GM18505 (cell line): ENCODE measurements at regions not wholly inside any gene's neighbourhood (a gene's known extent, or its start where the extent isn't known, plus 50 kb on each side); places are given as distances from the start of the nearest gene placed in this dataset.
"Not testable (repeated sequence)": the region's sequence is repeated elsewhere in the genome, so short reads cannot be mapped to it uniquely, and the experiment has no call there.

Experiments
- ATAC-seq: cut with Tn5 transposase; IDR thresholded peaks from one replicate; pipeline ENCODE4 v1.9.1; 2021; ENCODE audit not compliant: unreplicated experiment
- POLR2A ChIP-seq: IDR thresholded peaks from 4 replicates; pipeline ENCODE4 v1.6.1; 2011; ENCODE audit warnings: borderline replicate concordance; ENCODE audit not compliant: insufficient read depth, insufficient read length; ENCODE audit errors: extremely low read depth

DNA sequence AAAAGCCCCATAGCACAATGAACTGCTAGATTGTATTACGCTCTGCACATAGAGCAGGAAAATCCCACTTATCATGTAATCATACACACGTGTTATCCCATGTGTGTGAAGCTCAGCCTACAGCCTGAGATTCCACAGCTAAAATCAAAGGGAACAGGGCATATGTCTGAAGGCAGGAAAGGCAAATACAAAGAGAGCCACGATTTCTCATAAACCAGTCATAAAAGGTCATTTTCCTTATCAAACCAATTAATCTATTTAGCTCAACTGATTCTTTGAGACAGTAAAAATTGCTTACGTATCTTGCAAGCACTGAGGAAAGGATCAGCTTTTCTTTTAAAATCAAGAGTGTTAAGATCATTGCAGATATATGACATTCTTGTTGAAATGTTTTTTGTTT lies 199.5 kb upstream of the TBL1XR1 start:
- no peak for ATAC-seq
- no peak for TF ChIP-seq POLR2A

GRCh38 chr3:177401375-177401774 lies 204.1 kb upstream of the TBL1XR1 start:
- ATAC-seq: no peak
- TF ChIP-seq POLR2A: no peak

- TF ChIP-seq POLR2A: no peak
- ATAC-seq: no peak
These were observed 205.3 kb upstream of the TBL1XR1 start for GRCh38 chr3:177402533-177402932.

GRCh38 chr3:177405191-177405672 lies 207.9 kb upstream of the TBL1XR1 start:
- no peak for TF ChIP-seq POLR2A
- no peak for ATAC-seq

- no peak for TF ChIP-seq POLR2A
- ATAC-seq: no peak
These were observed 213.4 kb upstream of the TBL1XR1 start for GRCh38 chr3:177410730-177411129.

DNA sequence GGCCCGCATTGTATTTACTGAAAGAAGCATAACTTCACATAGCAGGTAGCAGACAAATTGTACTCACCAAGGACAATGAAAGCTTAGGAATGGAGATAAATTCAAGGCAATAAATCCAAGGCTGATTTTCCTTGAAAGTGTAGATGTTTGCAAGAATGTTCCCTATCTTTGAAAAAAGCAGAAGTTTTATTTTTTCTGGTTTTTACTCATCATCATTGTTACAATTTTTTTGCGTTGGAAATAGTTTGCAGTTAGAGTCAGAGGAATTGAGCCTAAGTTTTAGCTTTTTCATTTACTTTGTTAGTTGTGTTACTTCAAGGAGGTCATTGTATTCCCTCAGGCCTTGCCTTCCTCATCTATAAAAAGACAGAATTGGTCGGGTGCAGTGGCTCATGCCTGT lies 213.9 kb upstream of the TBL1XR1 start:
- no peak for TF ChIP-seq POLR2A

DNA sequence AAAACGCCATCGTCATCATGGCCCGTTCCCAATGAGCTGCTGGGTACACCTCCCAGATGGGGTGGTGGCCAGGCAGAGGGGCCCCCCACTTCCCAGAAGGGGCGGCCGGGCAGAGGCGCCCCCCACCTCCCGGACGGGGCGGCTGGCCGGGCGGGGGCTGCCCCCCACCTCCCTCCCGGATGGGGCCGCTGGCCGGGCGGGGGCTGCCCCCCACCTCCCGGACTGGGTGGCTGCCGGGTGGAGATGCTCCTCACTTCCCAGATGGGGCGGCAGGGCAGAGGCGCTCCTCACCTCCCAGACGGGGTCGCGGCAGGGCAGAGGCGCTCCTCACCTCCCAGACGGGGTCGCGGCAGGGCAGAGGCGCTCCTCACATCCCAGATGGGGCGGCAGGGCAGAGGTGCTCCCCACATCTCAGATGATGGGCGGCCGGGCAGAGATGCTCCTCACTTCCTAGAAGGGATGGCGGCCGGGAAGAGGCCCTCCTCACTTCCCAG lies 215.4 kb upstream of the TBL1XR1 start:
- not testable (repeated sequence) for ATAC-seq

More for the DNA sequence above, 213.9 kb upstream of the TBL1XR1 start:
- ATAC-seq: no peak

DNA sequence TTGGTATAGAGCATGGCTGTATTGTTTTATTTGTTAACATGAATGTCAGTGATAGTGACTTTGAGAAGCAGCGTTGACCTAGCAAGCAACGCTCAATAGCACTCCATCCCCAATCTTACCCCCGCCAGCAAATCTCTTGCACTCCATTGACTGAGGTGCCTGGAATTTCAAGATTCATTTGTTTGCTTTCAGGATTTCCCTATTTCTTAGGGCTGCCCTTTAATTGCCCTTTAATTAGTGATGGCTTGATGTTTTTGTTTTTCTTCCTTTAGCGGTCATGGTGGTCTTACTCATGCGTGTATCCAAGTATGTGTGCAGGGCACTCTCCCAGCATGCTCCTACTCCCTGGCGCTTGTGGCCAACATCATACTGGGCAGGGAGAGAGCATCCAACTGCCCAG lies 216.8 kb upstream of the TBL1XR1 start:
- ATAC-seq: no peak

DNA sequence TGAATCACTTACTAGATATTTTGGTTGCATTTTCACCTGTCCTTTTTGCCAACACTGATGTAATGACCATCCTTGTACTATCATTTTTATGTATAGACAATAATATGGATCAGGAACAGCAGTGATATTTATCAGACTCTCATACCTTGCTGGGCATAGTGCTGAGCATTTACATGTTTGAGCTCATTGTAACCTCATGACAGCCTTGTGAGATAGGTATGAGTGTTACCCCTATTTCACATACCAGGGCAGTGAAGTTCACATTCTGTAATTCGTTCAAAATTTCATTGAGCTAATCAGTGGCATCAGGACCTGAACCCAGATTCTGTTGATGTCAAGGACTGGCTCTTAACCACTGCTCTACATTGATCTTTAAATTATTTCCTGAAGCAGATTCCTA lies 221.5 kb upstream of the TBL1XR1 start:
- no peak for ATAC-seq
- TF ChIP-seq POLR2A: no peak

More for the DNA sequence above, 216.8 kb upstream of the TBL1XR1 start:
- TF ChIP-seq POLR2A: no peak

DNA sequence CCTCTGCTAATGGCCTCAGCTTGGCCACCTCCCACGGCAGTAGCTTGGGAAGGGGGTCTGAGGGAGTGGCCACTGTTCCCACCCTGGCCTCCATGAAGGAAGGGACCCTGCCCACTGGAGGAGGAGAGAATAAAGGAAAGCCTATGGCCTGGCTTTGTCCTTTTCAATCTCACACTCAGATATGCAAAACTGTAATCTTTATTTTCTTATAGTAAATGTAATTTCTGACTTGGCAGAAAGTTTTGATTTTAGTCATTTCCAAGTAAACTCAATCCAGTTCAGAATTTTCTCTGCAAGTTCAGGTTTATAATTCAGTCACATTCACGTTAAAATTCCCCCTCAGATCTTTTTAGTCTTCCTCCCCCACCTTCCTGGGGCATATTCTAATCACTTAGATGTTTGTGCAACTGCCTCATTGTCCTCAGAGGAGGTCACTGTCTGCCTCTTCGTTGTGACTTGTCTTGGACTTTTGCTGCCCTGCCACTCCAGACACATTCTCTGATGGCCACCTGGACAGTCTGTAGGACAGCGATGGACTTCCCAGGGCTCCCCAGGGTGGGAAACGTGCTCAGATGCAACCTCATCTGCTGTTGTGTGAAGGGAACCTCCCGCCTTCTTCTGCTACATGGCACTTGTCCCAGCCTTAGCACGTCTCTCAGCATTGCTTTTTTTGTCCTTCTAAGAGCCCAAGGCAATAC lies 222.8 kb upstream of the TBL1XR1 start:
- no peak for TF ChIP-seq POLR2A

GRCh38 chr3:177420651-177421480 lies 223.6 kb upstream of the TBL1XR1 start:
- TF ChIP-seq POLR2A: no peak
- no peak for ATAC-seq

More for the DNA sequence above, 222.8 kb upstream of the TBL1XR1 start:
- no peak for ATAC-seq

DNA sequence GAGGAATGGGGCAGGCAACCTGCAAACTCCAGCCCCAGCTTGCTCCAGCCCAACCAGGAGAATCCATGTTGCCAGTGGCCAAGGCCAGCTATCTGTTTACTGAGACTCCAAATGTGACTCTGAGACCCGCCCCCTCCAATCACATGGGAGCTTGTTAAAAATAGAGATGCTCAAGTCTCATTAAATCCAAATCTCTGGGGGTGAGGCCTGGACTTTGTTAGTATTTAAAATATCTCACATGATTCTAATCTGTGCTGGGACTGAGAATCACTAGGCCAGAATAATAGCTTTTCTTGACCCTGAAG lies 224.2 kb upstream of the TBL1XR1 start:
- no peak for TF ChIP-seq POLR2A
- ATAC-seq: no peak

DNA sequence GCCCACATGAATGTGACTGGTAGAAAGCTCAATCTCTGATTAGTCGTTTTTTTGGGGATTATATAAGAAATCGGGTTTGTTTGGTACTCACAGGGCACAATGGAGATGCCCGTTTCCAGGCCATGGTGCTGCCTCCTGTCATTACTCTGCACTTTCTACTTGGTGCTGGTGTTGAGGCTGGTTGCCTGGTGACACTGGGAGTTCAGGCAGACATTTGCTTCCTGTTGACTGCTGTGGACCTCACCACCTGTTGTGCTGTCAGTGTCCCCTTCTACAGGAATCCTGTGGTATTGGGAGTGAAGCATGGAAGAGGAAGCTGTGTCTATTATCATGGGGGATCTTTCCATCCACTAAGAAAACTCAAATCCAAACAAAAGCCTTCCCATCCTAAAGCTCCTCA lies 227.2 kb upstream of the TBL1XR1 start:
- no peak for ATAC-seq
- TF ChIP-seq POLR2A: no peak

DNA sequence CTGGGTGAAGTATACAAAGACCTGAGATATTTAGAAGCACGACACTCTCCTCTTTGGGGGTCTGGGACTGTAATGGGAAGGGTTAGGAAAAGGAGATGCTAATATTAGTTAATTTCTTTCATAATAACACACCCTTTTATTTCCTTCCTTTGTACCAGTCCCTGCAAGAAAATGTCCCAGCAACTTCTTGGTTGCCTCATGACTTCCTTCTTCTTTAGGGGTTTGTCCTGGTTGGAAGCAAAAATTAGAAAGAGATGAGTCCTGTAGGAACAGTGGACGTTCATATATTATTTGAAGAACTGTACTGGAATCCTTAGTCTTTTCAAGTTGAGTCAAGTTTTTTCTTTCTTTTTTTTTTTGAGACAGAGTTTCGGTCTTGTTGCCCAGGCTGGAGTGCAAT lies 227.8 kb upstream of the TBL1XR1 start:
- ATAC-seq: no peak

More for the DNA sequence above, 227.8 kb upstream of the TBL1XR1 start:
- no peak for TF ChIP-seq POLR2A
